ENCODE measurements at regions not wholly inside any gene's neighbourhood (a gene's known extent, or its start where the extent isn't known, plus 50 kb on each side); places are given as distances from the start of the nearest gene placed in this dataset.

DNA sequence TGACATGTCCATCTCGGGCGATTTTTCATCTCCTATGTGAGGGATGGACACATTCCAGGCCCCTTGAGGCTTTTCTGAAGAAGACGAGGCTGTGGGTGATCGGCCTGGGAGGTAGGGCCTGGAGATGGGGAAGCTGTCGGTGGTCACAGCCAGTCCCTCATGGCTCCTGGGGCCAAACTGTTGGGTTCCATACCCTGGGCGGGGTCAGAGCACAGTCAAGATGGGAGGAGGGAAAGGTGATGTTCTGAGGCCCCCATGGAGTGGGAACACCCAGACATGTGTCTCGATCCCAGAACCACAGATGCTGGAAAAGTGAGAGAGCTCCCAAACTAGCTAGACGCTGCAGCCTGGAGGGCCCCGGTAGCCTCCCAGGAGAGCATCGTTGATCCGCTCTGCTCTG is 157.5 kb upstream of the C1orf174 start:
- no peak overlapping the region for H3K27ac ChIP-seq
- H3K36me3 ChIP-seq = no peaks in the 10 kb centered on the region
- H3K4me3 ChIP-seq = no peak overlapping the region
- H3K4me1 ChIP-seq = no peaks in the 10 kb centered on the region
- peak; percentile 44 for DNase-seq (ENCODE audit: low spot score)
- H3K9me3 ChIP-seq = no peaks in the 10 kb centered on the region
- H3K27me3 ChIP-seq = no peaks in the 10 kb centered on the region
- TF ChIP-seq, protein P1, sequence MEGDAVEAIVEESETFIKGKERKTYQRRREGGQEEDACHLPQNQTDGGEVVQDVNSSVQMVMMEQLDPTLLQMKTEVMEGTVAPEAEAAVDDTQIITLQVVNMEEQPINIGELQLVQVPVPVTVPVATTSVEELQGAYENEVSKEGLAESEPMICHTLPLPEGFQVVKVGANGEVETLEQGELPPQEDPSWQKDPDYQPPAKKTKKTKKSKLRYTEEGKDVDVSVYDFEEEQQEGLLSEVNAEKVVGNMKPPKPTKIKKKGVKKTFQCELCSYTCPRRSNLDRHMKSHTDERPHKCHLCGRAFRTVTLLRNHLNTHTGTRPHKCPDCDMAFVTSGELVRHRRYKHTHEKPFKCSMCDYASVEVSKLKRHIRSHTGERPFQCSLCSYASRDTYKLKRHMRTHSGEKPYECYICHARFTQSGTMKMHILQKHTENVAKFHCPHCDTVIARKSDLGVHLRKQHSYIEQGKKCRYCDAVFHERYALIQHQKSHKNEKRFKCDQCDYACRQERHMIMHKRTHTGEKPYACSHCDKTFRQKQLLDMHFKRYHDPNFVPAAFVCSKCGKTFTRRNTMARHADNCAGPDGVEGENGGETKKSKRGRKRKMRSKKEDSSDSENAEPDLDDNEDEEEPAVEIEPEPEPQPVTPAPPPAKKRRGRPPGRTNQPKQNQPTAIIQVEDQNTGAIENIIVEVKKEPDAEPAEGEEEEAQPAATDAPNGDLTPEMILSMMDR (IDR thresholded peaks at IDR 0.05) = no peak

DNA sequence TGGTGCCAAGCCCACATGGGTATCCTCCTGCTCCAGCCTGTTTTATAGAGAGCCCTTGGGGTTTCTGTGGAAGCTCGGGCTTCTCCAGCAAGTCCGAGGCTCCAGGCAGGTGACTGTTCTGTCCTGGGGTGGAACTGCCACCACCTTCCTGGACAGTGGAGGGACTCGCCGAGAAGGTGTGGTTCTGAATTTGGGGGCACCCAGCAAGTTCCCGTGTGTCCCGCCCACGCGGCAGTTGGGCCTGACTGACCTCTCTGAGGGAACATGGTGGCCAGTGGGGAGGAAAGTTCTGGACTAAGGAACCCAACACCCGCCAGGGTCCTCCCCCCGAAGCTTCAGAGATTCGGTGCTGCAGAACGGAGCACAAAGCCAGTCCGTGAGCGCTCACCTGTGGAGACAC is 158.1 kb upstream of the C1orf174 start:
- DNase-seq (ENCODE audit: low spot score) = peak; percentile 40
- no peak overlapping the region for H3K4me3 ChIP-seq
- no peaks in the 10 kb centered on the region for H3K27me3 ChIP-seq
- no peaks in the 10 kb centered on the region for H3K4me1 ChIP-seq
- no peak overlapping the region for H3K27ac ChIP-seq
- TF ChIP-seq, protein P1 (IDR thresholded peaks at IDR 0.05) = no peak
- H3K36me3 ChIP-seq = no peaks in the 10 kb centered on the region
- no peaks in the 10 kb centered on the region for H3K9me3 ChIP-seq

GRCh38 chr1:4058706-4059105 is 158.6 kb upstream of the C1orf174 start:
- TF ChIP-seq, protein P1 (IDR thresholded peaks at IDR 0.05) = no peak
- no peaks in the 10 kb centered on the region for H3K27me3 ChIP-seq
- no peaks in the 10 kb centered on the region for H3K9me3 ChIP-seq
- no peak for DNase-seq (ENCODE audit: low spot score)
- H3K4me3 ChIP-seq = no peak overlapping the region
- no peak overlapping the region for H3K27ac ChIP-seq
- no peaks in the 10 kb centered on the region for H3K36me3 ChIP-seq
- H3K4me1 ChIP-seq = no peaks in the 10 kb centered on the region

DNA sequence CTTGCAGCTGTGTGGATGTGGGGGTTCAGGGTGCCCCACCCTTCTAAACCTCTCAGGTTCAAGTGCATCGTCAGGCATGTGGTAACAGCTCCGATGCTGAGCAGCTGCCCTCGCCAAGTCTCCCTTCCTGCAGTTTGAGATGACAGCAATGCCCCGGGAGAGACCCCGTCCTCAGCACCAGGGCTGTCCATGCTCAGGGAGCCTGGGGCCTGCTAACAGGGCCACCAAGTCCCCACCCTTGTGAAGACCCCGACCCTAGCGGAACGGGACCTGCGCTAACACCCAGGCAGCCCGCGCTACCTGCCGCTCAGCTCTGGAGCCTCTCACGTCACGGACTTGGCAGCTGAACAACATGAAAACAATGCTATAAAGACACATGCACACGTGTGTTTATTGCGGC is 159.2 kb upstream of the C1orf174 start:
- Histone ChIP-seq H3K27ac (no peak overlapping the region), H3K27me3 (no peaks in the 10 kb centered on the region), H3K4me1 (no peaks in the 10 kb centered on the region), H3K9me3 (no peaks in the 10 kb centered on the region), H3K36me3 (no peaks in the 10 kb centered on the region), H3K4me3 (no peak overlapping the region)
- TF ChIP-seq, protein P1 (IDR thresholded peaks at IDR 0.05) = no peak
- DNase-seq (ENCODE audit: low spot score) = peak; percentile 48

GRCh38 chr1:4060850-4061249 is 160.8 kb upstream of the C1orf174 start:
- Histone ChIP-seq H3K4me3 (no peak overlapping the region), H3K9me3 (no peaks in the 10 kb centered on the region), H3K36me3 (no peaks in the 10 kb centered on the region), H3K27me3 (no peaks in the 10 kb centered on the region), H3K27ac (no peak overlapping the region), H3K4me1 (no peaks in the 10 kb centered on the region)
- TF ChIP-seq, protein P1 (IDR thresholded peaks at IDR 0.05) = no peak
- peak; percentile 40 for DNase-seq (ENCODE audit: low spot score)

DNA sequence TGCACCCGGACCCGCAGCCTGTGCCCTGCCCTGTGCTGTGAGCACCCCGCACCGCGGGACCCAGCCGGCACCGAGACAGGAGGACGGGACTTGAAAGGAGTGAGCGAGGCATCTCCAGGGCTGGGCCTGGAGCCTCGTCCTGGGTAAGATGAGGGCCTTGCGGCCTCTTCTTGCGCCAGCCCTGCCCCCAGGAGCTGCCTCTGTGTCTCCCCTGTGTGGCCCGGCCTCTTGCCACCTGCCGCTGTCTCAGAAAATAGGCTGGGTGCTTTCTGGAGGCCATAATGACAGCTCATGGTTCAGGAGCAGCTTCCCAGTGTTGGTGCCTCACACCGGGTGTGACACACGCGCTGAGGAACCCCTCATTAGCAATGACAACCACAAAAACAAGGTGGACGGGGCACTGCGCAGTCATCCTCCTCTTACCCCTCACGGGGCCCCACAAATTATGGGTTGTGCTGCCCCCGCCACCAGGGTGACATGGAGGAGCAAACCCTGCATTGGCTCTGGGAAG is 161.5 kb upstream of the C1orf174 start:
- Histone ChIP-seq H3K27ac (no peak overlapping the region), H3K36me3 (no peaks in the 10 kb centered on the region), H3K4me1 (no peaks in the 10 kb centered on the region), H3K4me3 (no peak overlapping the region), H3K9me3 (no peaks in the 10 kb centered on the region), H3K27me3 (no peaks in the 10 kb centered on the region)
- peak; percentile 46 for DNase-seq (ENCODE audit: low spot score)
- TF ChIP-seq, protein P1 (IDR thresholded peaks at IDR 0.05) = no peak
